ENCODE measurements at regions not wholly inside any gene's neighbourhood (a gene's known extent, or its start where the extent isn't known, plus 50 kb on each side); places are given as distances from the start of the nearest gene placed in this dataset.

- no peak for TF ChIP-seq CTCF (IDR thresholded peaks at IDR 0.05; ENCODE audit: low read length)
- TF ChIP-seq EZH2phosphoT487 (IDR thresholded peaks at IDR 0.05; ENCODE audit: low read length), result no peak
These were observed 446.7 kb downstream of the RNF144A start for GRCh38 chr2:7363906-7364305.
